Choroid plexus epithelial cell (primary cell): ENCODE measurements at regions not wholly inside any gene's neighbourhood (a gene's known extent, or its start where the extent isn't known, plus 50 kb on each side); places are given as distances from the start of the nearest gene placed in this dataset.

Experiments
- DNase-seq: peaks from one replicate; pipeline ENCODE4 v3.0.0-alpha.2; 2010; ENCODE audit warnings: low read depth
- H3K4me3 ChIP-seq: 2 replicates; pipeline ENCODE4 v1.5.1; 2011; ENCODE audit warnings: low read depth, mild to moderate bottlenecking, control low read depth, low read length, moderate library complexity
- CTCF ChIP-seq: conservative IDR thresholded peaks from 2 replicates; pipeline ENCODE4 v1.5.1; 2011; ENCODE audit warnings: low read depth, mild to moderate bottlenecking, control low read depth, inconsistent platforms, low read length, moderate library complexity

DNA sequence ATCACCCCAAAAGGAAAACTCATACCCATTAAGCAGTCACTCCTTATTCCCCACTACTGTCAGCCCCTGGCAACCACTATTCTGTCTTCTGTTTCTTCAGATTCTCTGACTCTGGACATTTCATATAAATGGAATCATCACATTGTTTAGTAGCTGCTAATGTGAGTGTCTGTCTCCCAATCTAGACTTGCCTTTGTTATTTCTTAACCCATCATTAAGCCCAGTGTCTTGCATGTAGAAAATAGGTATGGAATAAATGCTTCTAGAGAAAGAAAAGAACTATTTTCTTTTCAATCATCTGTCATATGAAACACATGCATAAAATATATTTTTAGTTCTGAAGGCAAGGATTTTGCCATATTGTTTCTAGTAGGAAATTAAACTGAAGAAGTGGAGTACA, 610.0 kb downstream of the PLPP3 start:
- DNase-seq, result no peak
- TF ChIP-seq CTCF, result no peak

GRCh38 chr1:55968661-55969060, 610.7 kb downstream of the PLPP3 start:
- no peak for TF ChIP-seq CTCF
- no peak overlapping the region for H3K4me3 ChIP-seq
- DNase-seq, result no peak

More for the DNA sequence above, 610.0 kb downstream of the PLPP3 start:
- H3K4me3 ChIP-seq, result no peak overlapping the region

DNA sequence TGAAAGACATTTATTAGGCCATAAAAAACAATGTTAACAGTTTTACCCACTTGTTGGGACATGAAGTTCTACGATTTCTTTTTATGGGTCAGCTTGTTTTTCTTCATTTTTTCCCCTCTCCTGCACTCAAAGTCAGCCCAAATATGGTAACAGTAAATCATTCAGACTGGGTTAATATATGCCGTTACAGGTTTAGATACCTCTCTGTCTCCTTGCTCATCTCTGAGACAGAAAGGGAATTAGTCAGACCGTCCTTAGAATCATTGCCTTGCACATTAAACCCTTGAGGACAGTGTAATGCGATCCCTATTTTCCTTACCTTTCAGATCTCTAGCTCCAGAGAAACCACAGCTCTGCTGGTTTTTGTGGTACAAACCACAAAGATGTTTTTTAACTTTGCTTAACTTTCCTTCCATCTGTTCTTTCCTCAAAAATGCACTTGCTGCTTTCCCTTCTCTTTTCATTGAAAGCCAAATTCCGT, 613.3 kb downstream of the PLPP3 start:
- DNase-seq, result peak; percentile 42
- no peak for TF ChIP-seq CTCF
- no peak overlapping the region for H3K4me3 ChIP-seq

- no peak for TF ChIP-seq CTCF
- no peak overlapping the region for H3K4me3 ChIP-seq
- no peak for DNase-seq
Observed at GRCh38 chr1:55962472-55962871, 616.9 kb downstream of the PLPP3 start.

DNA sequence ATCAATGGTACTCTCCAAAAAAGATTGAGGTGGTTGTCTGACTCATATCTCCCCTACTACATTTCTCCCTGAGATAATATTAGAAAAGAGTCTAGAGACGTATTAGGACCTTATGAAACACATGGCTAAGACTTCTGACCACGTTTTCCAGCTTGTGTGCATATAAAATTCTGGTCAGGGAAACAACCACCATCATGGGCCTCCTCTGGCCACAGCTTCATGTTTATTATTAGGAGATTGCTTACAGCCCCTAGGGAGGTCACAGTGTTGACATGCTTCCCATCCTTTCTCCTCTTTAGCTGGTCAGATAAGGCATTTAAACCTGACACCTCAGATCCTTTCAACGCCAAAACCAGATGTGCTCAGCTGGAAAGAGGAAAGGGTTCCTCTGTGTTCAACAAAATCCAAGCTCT, 620.2 kb downstream of the PLPP3 start:
- peak; percentile 16 for DNase-seq
- no peak overlapping the region for H3K4me3 ChIP-seq
- TF ChIP-seq CTCF, result no peak

- peak; percentile 23 for DNase-seq
- H3K4me3 ChIP-seq, result no peak overlapping the region
- no peak for TF ChIP-seq CTCF
Observed at GRCh38 chr1:55958498-55958897, 620.9 kb downstream of the PLPP3 start.

DNA sequence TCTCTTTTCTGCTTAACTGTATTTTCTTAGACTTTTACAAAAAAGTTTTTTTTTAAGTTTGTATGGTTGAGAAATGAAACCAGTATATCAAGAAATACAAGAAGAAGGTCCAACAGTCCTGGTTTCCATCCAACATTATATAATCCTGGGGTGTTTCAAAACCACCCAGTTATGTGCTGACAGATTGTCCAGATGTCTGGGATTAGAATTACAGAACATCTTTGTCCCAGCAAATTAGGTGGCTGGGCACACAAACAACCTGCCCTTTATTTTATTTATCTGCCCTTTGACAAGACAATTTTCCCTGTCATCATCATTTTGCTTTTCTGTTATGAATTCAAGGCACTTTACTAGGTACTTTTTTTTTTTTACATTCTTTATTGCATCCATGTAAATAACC, 622.1 kb downstream of the PLPP3 start:
- H3K4me3 ChIP-seq, result no peak overlapping the region
- TF ChIP-seq CTCF, result no peak
- DNase-seq, result no peak
